ENCODE measurements at regions not wholly inside any gene's neighbourhood (a gene's known extent, or its start where the extent isn't known, plus 50 kb on each side); places are given as distances from the start of the nearest gene placed in this dataset.

DNA sequence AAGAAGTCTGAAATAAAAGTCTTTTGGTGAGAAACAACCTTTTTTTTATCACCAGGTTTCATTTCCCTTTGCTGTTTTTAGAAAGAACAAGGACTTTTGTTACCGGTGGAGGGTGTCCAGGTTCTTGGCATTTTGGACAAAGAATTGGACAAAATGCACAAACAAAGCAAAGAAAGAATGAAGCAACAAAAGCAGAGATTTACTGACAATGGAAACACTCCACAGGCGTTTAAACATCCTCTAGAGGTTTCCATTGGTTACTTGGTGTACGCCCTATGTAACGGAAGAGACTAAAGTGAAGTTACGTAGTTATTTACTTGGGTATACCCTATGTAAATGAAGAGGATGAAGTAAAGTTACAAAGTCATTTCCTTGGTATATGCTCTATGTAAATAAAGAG is 1487.0 kb downstream of the LRRC4C start:
- TF ChIP-seq, protein P1, sequence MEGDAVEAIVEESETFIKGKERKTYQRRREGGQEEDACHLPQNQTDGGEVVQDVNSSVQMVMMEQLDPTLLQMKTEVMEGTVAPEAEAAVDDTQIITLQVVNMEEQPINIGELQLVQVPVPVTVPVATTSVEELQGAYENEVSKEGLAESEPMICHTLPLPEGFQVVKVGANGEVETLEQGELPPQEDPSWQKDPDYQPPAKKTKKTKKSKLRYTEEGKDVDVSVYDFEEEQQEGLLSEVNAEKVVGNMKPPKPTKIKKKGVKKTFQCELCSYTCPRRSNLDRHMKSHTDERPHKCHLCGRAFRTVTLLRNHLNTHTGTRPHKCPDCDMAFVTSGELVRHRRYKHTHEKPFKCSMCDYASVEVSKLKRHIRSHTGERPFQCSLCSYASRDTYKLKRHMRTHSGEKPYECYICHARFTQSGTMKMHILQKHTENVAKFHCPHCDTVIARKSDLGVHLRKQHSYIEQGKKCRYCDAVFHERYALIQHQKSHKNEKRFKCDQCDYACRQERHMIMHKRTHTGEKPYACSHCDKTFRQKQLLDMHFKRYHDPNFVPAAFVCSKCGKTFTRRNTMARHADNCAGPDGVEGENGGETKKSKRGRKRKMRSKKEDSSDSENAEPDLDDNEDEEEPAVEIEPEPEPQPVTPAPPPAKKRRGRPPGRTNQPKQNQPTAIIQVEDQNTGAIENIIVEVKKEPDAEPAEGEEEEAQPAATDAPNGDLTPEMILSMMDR (conservative IDR thresholded peaks at IDR 0.05; ENCODE audit: low read depth, low read length) = no peak
- no peak overlapping the region for H3K4me3 ChIP-seq (ENCODE audit: low read length)
- DNase-seq (ENCODE audit: low read depth) = no peak

DNA sequence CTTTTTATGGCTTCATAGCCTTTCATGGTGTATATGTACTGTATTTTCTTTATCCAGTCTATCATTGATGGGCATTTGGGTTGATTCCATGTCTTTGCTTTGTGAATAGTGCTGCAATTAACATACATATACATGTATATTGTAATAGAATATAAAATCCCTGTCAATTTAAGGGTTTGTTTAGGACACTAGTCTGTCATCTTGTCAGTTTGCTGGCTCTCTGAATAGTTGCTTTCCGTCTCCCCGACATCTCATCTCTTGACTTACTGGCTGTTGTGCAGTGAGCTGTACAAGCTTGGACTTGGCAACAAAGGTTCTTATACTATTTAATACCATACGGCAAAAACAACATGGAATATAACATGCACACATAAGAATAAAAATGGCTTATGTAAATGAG is 1487.5 kb downstream of the LRRC4C start:
- no peak for DNase-seq (ENCODE audit: low read depth)
- TF ChIP-seq, protein P1 (conservative IDR thresholded peaks at IDR 0.05; ENCODE audit: low read depth, low read length) = no peak
- H3K4me3 ChIP-seq (ENCODE audit: low read length) = no peak overlapping the region

DNA sequence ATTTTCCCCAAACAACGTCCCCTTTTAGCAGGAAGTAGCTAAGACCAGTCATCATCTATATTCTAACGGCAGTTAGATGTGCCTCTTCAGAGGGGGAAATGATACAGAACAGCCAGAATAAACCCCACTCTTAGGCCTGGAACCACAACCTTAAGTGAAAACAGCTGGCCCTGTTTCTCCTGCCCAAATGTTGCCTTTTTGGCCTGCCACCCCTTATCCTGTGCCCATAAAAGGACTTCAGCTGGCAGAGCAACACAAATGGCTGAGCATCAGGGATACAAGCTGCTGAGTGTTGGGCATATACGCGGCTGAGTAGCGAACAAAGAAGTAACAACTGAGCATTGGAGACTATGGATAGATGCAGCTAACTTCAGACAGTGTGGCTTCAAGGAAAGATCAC is 1491.4 kb downstream of the LRRC4C start:
- DNase-seq (ENCODE audit: low read depth) = no peak
- TF ChIP-seq, protein P1 (conservative IDR thresholded peaks at IDR 0.05; ENCODE audit: low read depth, low read length) = no peak

DNA sequence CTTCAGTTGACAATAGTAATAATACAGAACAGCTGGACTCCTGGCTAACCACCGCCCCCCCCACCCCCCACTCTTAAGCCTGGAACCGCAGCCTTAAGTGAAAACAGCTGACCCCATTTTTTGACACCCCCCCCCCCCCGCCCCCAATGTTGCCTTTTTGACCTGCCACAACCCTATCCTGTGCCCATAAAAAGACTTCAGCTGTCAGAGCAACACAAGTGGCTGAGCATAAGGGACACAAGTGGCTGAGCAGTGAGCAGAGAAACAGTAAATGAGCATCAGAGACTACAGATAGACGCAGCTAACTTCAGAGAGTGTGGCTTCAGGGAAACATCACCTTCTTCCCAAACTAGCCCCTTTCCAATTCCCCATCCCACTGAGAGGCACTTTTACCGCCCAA is 1493.8 kb downstream of the LRRC4C start:
- no peak overlapping the region for H3K4me3 ChIP-seq (ENCODE audit: low read length)
- no peak for DNase-seq (ENCODE audit: low read depth)
- TF ChIP-seq, protein P1 (conservative IDR thresholded peaks at IDR 0.05; ENCODE audit: low read depth, low read length) = no peak

More for the DNA sequence above, 1491.4 kb downstream of the LRRC4C start:
- no peak overlapping the region for H3K4me3 ChIP-seq (ENCODE audit: low read length)

DNA sequence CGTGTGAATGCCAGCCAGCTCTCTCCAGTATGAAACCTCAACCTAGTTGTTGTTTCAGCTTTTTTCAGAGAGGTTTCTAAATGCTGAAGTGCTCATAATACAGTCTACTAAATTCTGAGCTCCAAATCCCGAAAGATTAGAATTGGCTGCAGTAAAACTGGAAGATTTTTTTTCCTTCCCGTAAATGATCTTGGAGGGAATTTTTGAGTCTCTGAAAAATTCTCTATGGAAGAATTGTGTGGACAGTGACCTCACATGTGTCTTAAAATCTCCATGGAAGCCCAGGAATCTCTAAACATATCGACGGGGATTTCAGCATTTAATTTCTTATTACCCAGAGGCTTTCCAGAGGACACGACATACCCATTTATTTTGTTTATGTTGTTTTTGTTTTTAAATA is 1499.2 kb downstream of the LRRC4C start:
- TF ChIP-seq, protein P1 (conservative IDR thresholded peaks at IDR 0.05; ENCODE audit: low read depth, low read length) = no peak
- DNase-seq (ENCODE audit: low read depth) = no peak
- no peak overlapping the region for H3K4me3 ChIP-seq (ENCODE audit: low read length)

DNA sequence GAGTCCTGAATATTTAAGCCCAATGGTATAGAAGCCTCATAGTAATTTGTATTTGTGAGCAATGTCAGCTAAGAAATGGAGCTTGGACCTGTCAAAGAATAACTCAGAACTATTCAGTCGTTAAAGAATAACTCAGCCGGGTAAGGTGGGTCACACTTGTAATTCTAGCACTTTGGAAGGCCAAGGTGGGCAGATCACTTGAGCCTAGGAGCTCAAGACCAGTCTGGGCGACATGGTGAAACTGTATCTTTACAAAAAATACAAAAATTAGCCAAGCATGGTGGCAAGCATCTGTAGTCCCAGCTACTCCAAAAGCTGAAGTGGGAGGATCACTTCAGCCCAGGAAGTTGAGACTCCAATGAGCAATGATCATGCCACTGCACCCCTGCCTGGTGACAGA is 1526.5 kb downstream of the LRRC4C start:
- H3K4me3 ChIP-seq (ENCODE audit: low read length) = no peak overlapping the region
- TF ChIP-seq, protein P1 (conservative IDR thresholded peaks at IDR 0.05; ENCODE audit: low read depth, low read length) = no peak
- no peak for DNase-seq (ENCODE audit: low read depth)

DNA sequence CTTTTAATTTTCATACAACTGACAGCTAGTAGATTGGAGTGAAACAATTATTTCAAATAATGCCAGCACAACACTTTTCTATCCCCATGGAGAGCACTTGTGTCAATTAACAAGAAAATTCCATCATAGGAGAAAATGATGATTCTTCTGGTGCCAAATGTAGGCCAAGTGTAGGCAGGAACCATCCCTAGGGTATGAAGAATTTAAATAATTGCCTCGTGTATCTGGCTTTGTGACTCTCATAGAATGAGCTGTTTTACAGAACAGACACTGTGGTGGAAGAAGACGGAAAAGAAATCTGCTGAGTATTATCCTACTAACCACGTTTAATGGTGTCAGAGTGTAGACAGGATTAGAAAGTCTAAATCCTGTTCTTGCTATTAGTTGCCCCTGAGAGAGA is 1542.2 kb downstream of the LRRC4C start:
- TF ChIP-seq, protein P1 (conservative IDR thresholded peaks at IDR 0.05; ENCODE audit: low read depth, low read length) = no peak
- H3K4me3 ChIP-seq (ENCODE audit: low read length) = no peak overlapping the region
- DNase-seq (ENCODE audit: low read depth) = no peak

Data from retinal pigment epithelial cell (primary cell).